ENCODE measurements at regions not wholly inside any gene's neighbourhood (a gene's known extent, or its start where the extent isn't known, plus 50 kb on each side); places are given as distances from the start of the nearest gene placed in this dataset.

GRCh38 chr2:139773720-139774277, 993.6 kb upstream of the NXPH2 start:
- H3K4me3 Mint-ChIP-seq (ENCODE audit: unreplicated experiment) = no peak overlapping the region

GRCh38 chr2:139769633-139770032, 989.4 kb upstream of the NXPH2 start:
- H3K27me3 Mint-ChIP-seq (ENCODE audit: insufficient read depth, unreplicated experiment) = no peaks in the 10 kb centered on the region
- H3K27ac Mint-ChIP-seq (ENCODE audit: unreplicated experiment) = no peak overlapping the region
- intact Hi-C loops (cut with micrococcal nuclease; ENCODE audit: unreplicated experiment) = no loop called here
- no peak overlapping the region for H3K4me3 Mint-ChIP-seq (ENCODE audit: unreplicated experiment)
- ChIA-PET CTCF (interaction anchor here (0.7 kb wide), 1 partner anchor 219 kb away, joined by 3 read pairs; no protein-coding TSS in a partner anchor), POLR2A (no interaction called here)
- TF ChIP-seq CTCF (IDR thresholded peaks at IDR 0.05; ENCODE audit: insufficient read depth in 1 of 2, low read depth in 1 of 2, low read length in 1 of 2, severe bottlenecking in 1 of 2, unreplicated experiment in 1 of 2) = no peak
- BruUV-seq (replicated peaks) = no TSS peak
- Histone ChIP-seq H3K9me3 (no peaks in the 10 kb centered on the region), H3K27me3 (replicated peaks; ENCODE audit: control insufficient read depth, insufficient read depth, low read length) (no peaks in the 10 kb centered on the region), H3K36me3 (ENCODE audit: control insufficient read depth, insufficient read depth, low read length) (no peaks in the 10 kb centered on the region), H3K4me1 (no peaks in the 10 kb centered on the region), H3K4me3 (ENCODE audit: low read depth, low read length) (no peak overlapping the region)
- H3K36me3 Mint-ChIP-seq (ENCODE audit: insufficient read depth, unreplicated experiment) = no peaks in the 10 kb centered on the region
- H3K9me3 Mint-ChIP-seq (ENCODE audit: unreplicated experiment) = no peaks in the 10 kb centered on the region
- no peaks in the 10 kb centered on the region for H3K4me1 Mint-ChIP-seq (ENCODE audit: low read depth, unreplicated experiment)
- no peak for DNase-seq

More at GRCh38 chr2:139773720-139774277, 993.6 kb upstream of the NXPH2 start:
- Histone ChIP-seq H3K36me3 (ENCODE audit: control insufficient read depth, insufficient read depth, low read length) (no peaks in the 10 kb centered on the region), H3K4me1 (no peaks in the 10 kb centered on the region), H3K9me3 (no peaks in the 10 kb centered on the region), H3K27me3 (replicated peaks; ENCODE audit: control insufficient read depth, insufficient read depth, low read length) (no peaks in the 10 kb centered on the region), H3K4me3 (ENCODE audit: low read depth, low read length) (no peak overlapping the region)
- H3K9me3 Mint-ChIP-seq (ENCODE audit: unreplicated experiment) = no peaks in the 10 kb centered on the region
- H3K27ac Mint-ChIP-seq (ENCODE audit: unreplicated experiment) = no peak overlapping the region
- DNase-seq = no peak
- ChIA-PET POLR2A (no interaction called here), CTCF (no interaction called here)
- no peak for TF ChIP-seq CTCF (IDR thresholded peaks at IDR 0.05; ENCODE audit: insufficient read depth in 1 of 2, low read depth in 1 of 2, low read length in 1 of 2, severe bottlenecking in 1 of 2, unreplicated experiment in 1 of 2)
- BruUV-seq (replicated peaks) = no TSS peak
- no peaks in the 10 kb centered on the region for H3K27me3 Mint-ChIP-seq (ENCODE audit: insufficient read depth, unreplicated experiment)
- intact Hi-C loops (cut with micrococcal nuclease; ENCODE audit: unreplicated experiment) = no loop called here
- H3K36me3 Mint-ChIP-seq (ENCODE audit: insufficient read depth, unreplicated experiment) = no peaks in the 10 kb centered on the region
- H3K4me1 Mint-ChIP-seq (ENCODE audit: low read depth, unreplicated experiment) = no peaks in the 10 kb centered on the region

GRCh38 chr2:139763705-139764104, 983.5 kb upstream of the NXPH2 start:
- intact Hi-C loops (cut with micrococcal nuclease; ENCODE audit: unreplicated experiment) = no loop called here
- no peaks in the 10 kb centered on the region for H3K36me3 ChIP-seq (ENCODE audit: control insufficient read depth, insufficient read depth, low read length)
- H3K9me3 Mint-ChIP-seq (ENCODE audit: unreplicated experiment) = no peaks in the 10 kb centered on the region
- ChIA-PET POLR2A (no interaction called here), CTCF (no interaction called here)
- no peaks in the 10 kb centered on the region for H3K4me1 Mint-ChIP-seq (ENCODE audit: low read depth, unreplicated experiment)
- no peaks in the 10 kb centered on the region for H3K9me3 ChIP-seq
- H3K4me3 ChIP-seq (ENCODE audit: low read depth, low read length) = no peak overlapping the region
- no peak overlapping the region for H3K4me3 Mint-ChIP-seq (ENCODE audit: unreplicated experiment)
- no peaks in the 10 kb centered on the region for H3K27me3 ChIP-seq (replicated peaks; ENCODE audit: control insufficient read depth, insufficient read depth, low read length)
- H3K27me3 Mint-ChIP-seq (ENCODE audit: insufficient read depth, unreplicated experiment) = no peaks in the 10 kb centered on the region
- TF ChIP-seq CTCF (IDR thresholded peaks at IDR 0.05; ENCODE audit: insufficient read depth in 1 of 2, low read depth in 1 of 2, low read length in 1 of 2, severe bottlenecking in 1 of 2, unreplicated experiment in 1 of 2) = no peak
- no peak overlapping the region for H3K27ac Mint-ChIP-seq (ENCODE audit: unreplicated experiment)
- no peaks in the 10 kb centered on the region for H3K4me1 ChIP-seq
- no peak for DNase-seq
- BruUV-seq (replicated peaks) = no TSS peak
- no peaks in the 10 kb centered on the region for H3K36me3 Mint-ChIP-seq (ENCODE audit: insufficient read depth, unreplicated experiment)

Measured in Caco-2 (cell line).